ENCODE measurements at regions not wholly inside any gene's neighbourhood (a gene's known extent, or its start where the extent isn't known, plus 50 kb on each side); places are given as distances from the start of the nearest gene placed in this dataset.
"Not testable (repeated sequence)": the region's sequence is repeated elsewhere in the genome, so short reads cannot be mapped to it uniquely, and the experiment has no call there.

DNA sequence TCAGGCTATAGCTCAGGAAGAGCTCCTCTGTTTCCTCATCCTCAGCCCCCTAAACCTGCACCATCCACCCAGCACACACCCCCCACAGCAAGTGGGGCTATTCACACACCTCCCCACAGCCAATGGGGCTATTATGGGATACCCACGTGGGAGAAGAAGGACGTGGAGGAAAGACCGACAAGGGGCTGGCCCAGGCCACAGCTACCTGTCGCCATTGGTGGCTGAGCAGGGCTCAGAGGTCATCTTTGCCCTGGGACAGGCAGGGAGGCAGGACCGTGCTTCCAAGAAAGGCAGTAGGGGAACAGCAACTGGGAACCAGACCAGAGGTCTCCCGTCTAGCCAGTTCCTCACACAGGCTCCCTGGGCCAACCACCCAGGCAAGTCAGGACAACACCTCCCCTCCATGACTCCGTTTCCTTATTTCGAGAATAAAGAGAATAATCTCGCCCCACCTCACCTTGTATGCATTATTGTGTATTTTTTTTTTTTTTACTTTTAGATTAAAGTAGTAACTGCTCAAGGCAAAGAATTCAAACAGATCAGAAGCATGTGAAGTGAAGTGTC lies 92.3 kb upstream of the TARDBP start:
- DNase-seq (ENCODE audit: low spot score) (no peak), ATAC-seq (ENCODE audit: low FRiP score) (no peak)
- TF ChIP-seq, protein P1, sequence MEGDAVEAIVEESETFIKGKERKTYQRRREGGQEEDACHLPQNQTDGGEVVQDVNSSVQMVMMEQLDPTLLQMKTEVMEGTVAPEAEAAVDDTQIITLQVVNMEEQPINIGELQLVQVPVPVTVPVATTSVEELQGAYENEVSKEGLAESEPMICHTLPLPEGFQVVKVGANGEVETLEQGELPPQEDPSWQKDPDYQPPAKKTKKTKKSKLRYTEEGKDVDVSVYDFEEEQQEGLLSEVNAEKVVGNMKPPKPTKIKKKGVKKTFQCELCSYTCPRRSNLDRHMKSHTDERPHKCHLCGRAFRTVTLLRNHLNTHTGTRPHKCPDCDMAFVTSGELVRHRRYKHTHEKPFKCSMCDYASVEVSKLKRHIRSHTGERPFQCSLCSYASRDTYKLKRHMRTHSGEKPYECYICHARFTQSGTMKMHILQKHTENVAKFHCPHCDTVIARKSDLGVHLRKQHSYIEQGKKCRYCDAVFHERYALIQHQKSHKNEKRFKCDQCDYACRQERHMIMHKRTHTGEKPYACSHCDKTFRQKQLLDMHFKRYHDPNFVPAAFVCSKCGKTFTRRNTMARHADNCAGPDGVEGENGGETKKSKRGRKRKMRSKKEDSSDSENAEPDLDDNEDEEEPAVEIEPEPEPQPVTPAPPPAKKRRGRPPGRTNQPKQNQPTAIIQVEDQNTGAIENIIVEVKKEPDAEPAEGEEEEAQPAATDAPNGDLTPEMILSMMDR (IDR thresholded peaks at IDR 0.05) = no peak

- ATAC-seq (ENCODE audit: low FRiP score); DNase-seq (ENCODE audit: low spot score): not testable (repeated sequence)
Measured at GRCh38 chr1:10922315-10923060, 90.0 kb upstream of the TARDBP start.

GRCh38 chr1:10924030-10924429 lies 88.4 kb upstream of the TARDBP start:
- ATAC-seq (ENCODE audit: low FRiP score) (no peak), DNase-seq (ENCODE audit: low spot score) (no peak)
- TF ChIP-seq, protein P1 (IDR thresholded peaks at IDR 0.05) = no peak

GRCh38 chr1:10928654-10929053 lies 83.8 kb upstream of the TARDBP start:
- ATAC-seq (ENCODE audit: low FRiP score) (no peak), DNase-seq (ENCODE audit: low spot score) (no peak)
- TF ChIP-seq, protein P1 (IDR thresholded peaks at IDR 0.05) = no peak

DNA sequence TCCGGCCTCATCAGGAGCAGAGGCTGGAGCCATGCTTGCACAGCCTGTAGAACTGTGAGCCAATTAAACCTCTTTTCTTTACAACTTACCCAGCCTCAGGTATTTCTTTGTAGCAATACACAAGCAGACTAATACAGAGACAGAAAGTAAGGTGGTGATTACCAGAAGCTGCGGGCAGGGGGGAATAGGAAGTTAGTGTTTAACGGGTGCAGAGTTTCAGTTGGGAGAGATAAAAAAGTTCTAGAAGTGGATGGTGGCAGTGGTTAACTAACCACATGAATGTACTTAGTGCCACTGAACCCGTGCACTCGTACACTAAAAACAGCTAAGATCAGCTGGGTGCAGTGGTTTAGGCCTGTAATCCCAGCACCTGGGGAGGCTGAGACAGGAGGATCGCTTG lies 80.4 kb upstream of the TARDBP start:
- TF ChIP-seq, protein P1 (IDR thresholded peaks at IDR 0.05) = no peak
- no peak for DNase-seq (ENCODE audit: low spot score)
- ATAC-seq (ENCODE audit: low FRiP score) = no peak

- no peak for DNase-seq (ENCODE audit: low spot score)
- TF ChIP-seq, protein P1 (IDR thresholded peaks at IDR 0.05) = no peak
- no peak for ATAC-seq (ENCODE audit: low FRiP score)
Measured at GRCh38 chr1:10934150-10934818, 78.2 kb upstream of the TARDBP start.

DNA sequence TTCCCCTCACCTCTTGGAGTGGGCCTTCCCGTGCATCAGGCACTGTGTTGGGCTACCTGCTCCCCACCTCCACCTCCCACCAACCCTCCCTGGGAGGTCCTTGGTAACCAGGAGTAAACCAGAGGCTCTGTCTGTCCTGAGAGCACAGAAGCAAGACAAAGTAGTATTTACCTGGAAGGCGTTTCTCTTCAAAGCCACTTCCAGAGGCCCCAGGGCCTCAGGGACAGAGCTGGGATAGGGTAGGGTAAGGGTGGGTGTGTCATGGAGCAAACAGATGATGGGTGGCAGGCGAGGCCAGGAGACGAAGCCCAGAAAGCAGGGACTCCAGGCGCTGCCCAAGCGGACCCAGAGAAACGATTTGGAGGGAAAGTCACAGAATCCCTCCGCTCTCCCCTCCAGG lies 77.2 kb upstream of the TARDBP start:
- ATAC-seq (ENCODE audit: low FRiP score) (no peak), DNase-seq (ENCODE audit: low spot score) (no peak)
- TF ChIP-seq, protein P1 (IDR thresholded peaks at IDR 0.05) = no peak
